Endothelial cell of umbilical vein (primary cell): ENCODE measurements at regions not wholly inside any gene's neighbourhood (a gene's known extent, or its start where the extent isn't known, plus 50 kb on each side); places are given as distances from the start of the nearest gene placed in this dataset.

Experiments used
- EZH2 ChIP-seq: IDR thresholded peaks from 2 replicates; pipeline ENCODE4 v1.6.1; 2012; ENCODE audit warnings: borderline replicate concordance, low read depth, mild to moderate bottlenecking, moderate library complexity, low read length, inconsistent platforms; ENCODE audit not compliant: severe bottlenecking
- POLR2A ChIP-seq: IDR thresholded peaks from 2 replicates; pipeline ENCODE4 v1.6.1; 2012; ENCODE audit warnings: low read depth, mild to moderate bottlenecking, control low read depth, low read length
- POLR2AphosphoS5 ChIP-seq: IDR thresholded peaks from 2 replicates; pipeline ENCODE4 v1.6.1; 2012; ENCODE audit warnings: low read depth, mild to moderate bottlenecking, control low read depth, low read length, moderate library complexity; ENCODE audit not compliant: insufficient read depth
- TF ChIP-seq, protein P1 (sequence below), 2 donors: IDR thresholded peaks; 1 replicate in 1 of 2; 2 replicates in 1 of 2; pipeline ENCODE4 v1.5.1; 2011; ENCODE audit warnings: low read length in 2 of 2, mild to moderate bottlenecking in 2 of 2, moderate library complexity in 2 of 2, control low read depth in 1 of 2, inconsistent platforms in 1 of 2, low read depth in 1 of 2; ENCODE audit not compliant: insufficient read depth in 1 of 2; ENCODE audit errors: extremely low read depth in 1 of 2

- TF ChIP-seq POLR2A (no peak), POLR2AphosphoS5 (no peak), EZH2 (no peak)
- TF ChIP-seq, protein P1, sequence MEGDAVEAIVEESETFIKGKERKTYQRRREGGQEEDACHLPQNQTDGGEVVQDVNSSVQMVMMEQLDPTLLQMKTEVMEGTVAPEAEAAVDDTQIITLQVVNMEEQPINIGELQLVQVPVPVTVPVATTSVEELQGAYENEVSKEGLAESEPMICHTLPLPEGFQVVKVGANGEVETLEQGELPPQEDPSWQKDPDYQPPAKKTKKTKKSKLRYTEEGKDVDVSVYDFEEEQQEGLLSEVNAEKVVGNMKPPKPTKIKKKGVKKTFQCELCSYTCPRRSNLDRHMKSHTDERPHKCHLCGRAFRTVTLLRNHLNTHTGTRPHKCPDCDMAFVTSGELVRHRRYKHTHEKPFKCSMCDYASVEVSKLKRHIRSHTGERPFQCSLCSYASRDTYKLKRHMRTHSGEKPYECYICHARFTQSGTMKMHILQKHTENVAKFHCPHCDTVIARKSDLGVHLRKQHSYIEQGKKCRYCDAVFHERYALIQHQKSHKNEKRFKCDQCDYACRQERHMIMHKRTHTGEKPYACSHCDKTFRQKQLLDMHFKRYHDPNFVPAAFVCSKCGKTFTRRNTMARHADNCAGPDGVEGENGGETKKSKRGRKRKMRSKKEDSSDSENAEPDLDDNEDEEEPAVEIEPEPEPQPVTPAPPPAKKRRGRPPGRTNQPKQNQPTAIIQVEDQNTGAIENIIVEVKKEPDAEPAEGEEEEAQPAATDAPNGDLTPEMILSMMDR (IDR thresholded peaks at IDR 0.05; ENCODE audit: extremely low read depth in 1 of 2, insufficient read depth in 1 of 2, low read depth in 1 of 2, low read length in 2 of 2), result no peak
These were observed 102.1 kb upstream of the GZMB start for GRCh38 chr14:24735984-24736630.
